ENCODE measurements at regions not wholly inside any gene's neighbourhood (a gene's known extent, or its start where the extent isn't known, plus 50 kb on each side); places are given as distances from the start of the nearest gene placed in this dataset.

- H3K4me3 ChIP-seq = no peak overlapping the region
- TF ChIP-seq CTCF (IDR thresholded peaks at IDR 0.05) = no peak
- H3K36me3 ChIP-seq = no peaks in the 10 kb centered on the region
- no peaks in the 10 kb centered on the region for H3K9me3 ChIP-seq
- H3K27ac ChIP-seq = no peak overlapping the region
- DNase-seq (no peak), ATAC-seq (no peak)
- H3K4me1 ChIP-seq = no peaks in the 10 kb centered on the region
- intact Hi-C loops (cut with DNase I) = no loop called here
- no peaks in the 10 kb centered on the region for H3K27me3 ChIP-seq (ENCODE audit: low read depth)
These were observed 600.0 kb downstream of the NR2F1-AS1 start for GRCh38 chr5:92981001-92981400.

GRCh38 chr5:92980491-92980890 is 600.5 kb downstream of the NR2F1-AS1 start:
- intact Hi-C loops (cut with DNase I) = no loop called here
- H3K4me3 ChIP-seq = no peak overlapping the region
- H3K27ac ChIP-seq = no peak overlapping the region
- DNase-seq (no peak), ATAC-seq (no peak)
- no peaks in the 10 kb centered on the region for H3K9me3 ChIP-seq
- TF ChIP-seq CTCF (IDR thresholded peaks at IDR 0.05) = no peak
- H3K36me3 ChIP-seq = no peaks in the 10 kb centered on the region
- no peaks in the 10 kb centered on the region for H3K4me1 ChIP-seq
- H3K27me3 ChIP-seq (ENCODE audit: low read depth) = no peaks in the 10 kb centered on the region

GRCh38 chr5:92979716-92980115 is 601.3 kb downstream of the NR2F1-AS1 start:
- no peaks in the 10 kb centered on the region for H3K36me3 ChIP-seq
- TF ChIP-seq CTCF (IDR thresholded peaks at IDR 0.05) = no peak
- no peaks in the 10 kb centered on the region for H3K9me3 ChIP-seq
- H3K4me3 ChIP-seq = no peak overlapping the region
- intact Hi-C loops (cut with DNase I) = no loop called here
- DNase-seq (no peak), ATAC-seq (no peak)
- H3K27me3 ChIP-seq (ENCODE audit: low read depth) = no peaks in the 10 kb centered on the region
- no peak overlapping the region for H3K27ac ChIP-seq
- no peaks in the 10 kb centered on the region for H3K4me1 ChIP-seq

- intact Hi-C loops (cut with DNase I) = no loop called here
- DNase-seq = no peak
- Histone ChIP-seq H3K27ac (no peak overlapping the region), H3K36me3 (no peaks in the 10 kb centered on the region), H3K4me3 (no peak overlapping the region), H3K9me3 (no peaks in the 10 kb centered on the region), H3K27me3 (ENCODE audit: low read depth) (no peaks in the 10 kb centered on the region), H3K4me1 (no peaks in the 10 kb centered on the region)
- no peak for ATAC-seq
- TF ChIP-seq CTCF (IDR thresholded peaks at IDR 0.05) = no peak
These were observed 603.0 kb downstream of the NR2F1-AS1 start for GRCh38 chr5:92977846-92978540.

GRCh38 chr5:92976156-92976555 is 604.9 kb downstream of the NR2F1-AS1 start:
- no peak for DNase-seq
- intact Hi-C loops (cut with DNase I) = no loop called here
- Histone ChIP-seq H3K27me3 (ENCODE audit: low read depth) (no peaks in the 10 kb centered on the region), H3K36me3 (no peaks in the 10 kb centered on the region), H3K27ac (no peak overlapping the region), H3K4me1 (no peaks in the 10 kb centered on the region), H3K4me3 (no peak overlapping the region), H3K9me3 (no peaks in the 10 kb centered on the region)
- ATAC-seq = no peak
- no peak for TF ChIP-seq CTCF (IDR thresholded peaks at IDR 0.05)

Measured in lower lobe of right lung (tissue), 2 donors.